BJ (cell line): ENCODE measurements at regions not wholly inside any gene's neighbourhood (a gene's known extent, or its start where the extent isn't known, plus 50 kb on each side); places are given as distances from the start of the nearest gene placed in this dataset.

Source experiments
- CTCF ChIA-PET: fragments of 350-600 bp; formaldehyde crosslinking; extraction: SDS; loops from one replicate; lab custom pipeline; 2021; ENCODE audit warnings: antibody characterized with exemption, inconsistent platforms; lab: Yijun Ruan, JAX
- POLR2A ChIA-PET: fragments of 300-600 bp; sonication (Branson Sonifier 250); formaldehyde crosslinking; extraction: SDS; loops from one replicate; lab custom pipeline; 2021; ENCODE audit warnings: antibody characterized with exemption; lab: Charles Lee
- DNase-seq: peaks from one replicate; pipeline ENCODE4 v3.0.0-alpha.2; 2011; ENCODE audit warnings: low read depth
- H3K27me3 ChIP-seq: 2 replicates; pipeline ENCODE4 v1.6.0; 2011; ENCODE audit warnings: low read length; ENCODE audit not compliant: control insufficient read depth, insufficient read depth
- H3K36me3 ChIP-seq: 2 replicates; pipeline ENCODE4 v1.5.1; 2011; ENCODE audit warnings: low read length; ENCODE audit not compliant: control insufficient read depth, insufficient read depth
- H3K4me3 ChIP-seq: 2 replicates; pipeline ENCODE4 v1.5.1; 2011; ENCODE audit warnings: low read depth, mild to moderate bottlenecking, control low read depth, low read length
- CTCF ChIP-seq: IDR thresholded peaks from 2 replicates; pipeline ENCODE4 v1.5.1; 2011; ENCODE audit warnings: low read depth, mild to moderate bottlenecking, control low read depth, inconsistent platforms, low read length, moderate library complexity; ENCODE audit not compliant: insufficient read depth

DNA sequence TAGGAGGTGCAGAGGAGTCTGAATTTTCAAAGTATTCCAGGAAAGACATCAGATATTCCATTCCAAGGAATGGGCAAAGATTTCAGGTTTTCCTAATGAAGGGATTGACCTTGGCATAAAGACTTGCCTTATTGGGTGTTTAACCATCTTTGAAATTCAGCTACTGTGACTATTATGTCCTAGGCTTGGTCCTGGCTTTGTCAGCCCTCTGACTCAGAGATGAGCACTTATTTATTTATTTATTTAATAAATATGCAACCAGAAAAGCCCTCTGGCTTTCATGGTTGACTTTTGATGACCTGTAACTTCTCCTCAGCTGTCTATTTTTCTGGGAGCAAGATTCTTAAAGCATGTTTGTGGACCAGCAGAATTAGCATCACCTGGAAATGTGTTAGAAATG lies 455.1 kb downstream of the KIF2B start:
- ChIA-PET CTCF (no interaction called here), POLR2A (no interaction called here)
- no peak overlapping the region for H3K4me3 ChIP-seq
- no peaks in the 10 kb centered on the region for H3K27me3 ChIP-seq
- H3K36me3 ChIP-seq, result no peaks in the 10 kb centered on the region
- no peak for TF ChIP-seq CTCF
- no peak for DNase-seq

GRCh38 chr17:54280741-54281140 lies 458.0 kb downstream of the KIF2B start:
- POLR2A ChIA-PET, result no interaction called here
- CTCF ChIA-PET, result no interaction called here
- no peak overlapping the region for H3K4me3 ChIP-seq

GRCh38 chr17:54282886-54283285 lies 460.2 kb downstream of the KIF2B start:
- Histone ChIP-seq H3K4me3 (no peak overlapping the region), H3K36me3 (no peaks in the 10 kb centered on the region), H3K27me3 (no peaks in the 10 kb centered on the region)
- ChIA-PET CTCF (interaction anchor here (0.5 kb wide), 1 partner anchor 106 kb away, joined by 3 read pairs; no protein-coding TSS in a partner anchor), POLR2A (no interaction called here)
- no peak for TF ChIP-seq CTCF
- no peak for DNase-seq

More at GRCh38 chr17:54280741-54281140, 458.0 kb downstream of the KIF2B start:
- H3K36me3 ChIP-seq, result no peaks in the 10 kb centered on the region
- no peaks in the 10 kb centered on the region for H3K27me3 ChIP-seq
- no peak for TF ChIP-seq CTCF
- DNase-seq, result no peak

DNA sequence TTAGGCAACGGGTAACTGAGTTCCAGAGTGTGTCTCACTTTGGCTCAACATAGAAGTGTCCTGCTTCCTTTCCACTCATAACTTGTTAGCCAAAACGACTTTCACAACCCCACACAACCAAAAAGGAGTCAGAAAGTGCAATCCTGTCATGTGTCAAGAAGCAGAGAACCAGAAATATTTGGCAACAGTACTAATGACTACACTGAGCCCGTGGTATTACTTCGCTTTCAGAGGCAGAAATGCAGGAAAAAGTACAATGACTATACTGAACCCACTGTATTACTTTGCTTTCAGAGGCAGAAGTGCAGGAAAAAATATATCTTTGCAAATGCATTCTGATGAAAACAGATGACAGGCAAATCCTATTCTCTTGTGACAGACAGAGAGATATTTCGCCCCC lies 484.6 kb downstream of the KIF2B start:
- POLR2A ChIA-PET, result no interaction called here
- Histone ChIP-seq H3K4me3 (no peak overlapping the region), H3K27me3 (no peaks in the 10 kb centered on the region), H3K36me3 (no peaks in the 10 kb centered on the region)
- no peak for DNase-seq
- no peak for TF ChIP-seq CTCF
- CTCF ChIA-PET, result no interaction called here

- no peak overlapping the region for H3K4me3 ChIP-seq
- TF ChIP-seq CTCF, result no peak
- CTCF ChIA-PET, result no interaction called here
- no peaks in the 10 kb centered on the region for H3K36me3 ChIP-seq
- POLR2A ChIA-PET, result no interaction called here
- H3K27me3 ChIP-seq, result no peaks in the 10 kb centered on the region
- no peak for DNase-seq
Observed at GRCh38 chr17:54324813-54325212, 502.1 kb downstream of the KIF2B start.
